HepG2 (cell line): ENCODE measurements at regions not wholly inside any gene's neighbourhood (a gene's known extent, or its start where the extent isn't known, plus 50 kb on each side); places are given as distances from the start of the nearest gene placed in this dataset.

Experiments
- EP300 ChIP-seq, 3 experiments: sonication (generic) in 1 of 3; formaldehyde crosslinking in 1 of 3; IDR thresholded peaks; 2 replicates each; pipeline versions ENCODE4 v1.5.1 to v1.6.1; 2011 to 2020; ENCODE audit warnings: low read depth in 2 of 3, low read length in 2 of 3, borderline replicate concordance in 1 of 3, improper control_type of control experiment in 1 of 3, mild to moderate bottlenecking in 1 of 3, missing genetic modification reagents in 1 of 3, moderate library complexity in 1 of 3
- MEIS2 ChIP-seq: sonication (generic); formaldehyde crosslinking; IDR thresholded peaks from 2 replicates; pipeline ENCODE4 v1.9.0; 2021; ENCODE audit warnings: mild to moderate bottlenecking, missing genetic modification reagents
- RFX5 ChIP-seq: IDR thresholded peaks from 2 replicates; pipeline ENCODE4 v1.6.1; 2011; ENCODE audit warnings: low read depth, low read length, improper control_type of control experiment
- TIGD3 ChIP-seq: sonication (generic); formaldehyde crosslinking; IDR thresholded peaks from 2 replicates; pipeline ENCODE4 v1.5.1; 2020; ENCODE audit warnings: mild to moderate bottlenecking, missing genetic modification reagents, borderline replicate concordance
- TF ChIP-seq, protein P1 (sequence below): sonication (generic); formaldehyde crosslinking; IDR thresholded peaks from 2 replicates; pipeline ENCODE4 v1.4.0; 2020; ENCODE audit warnings: low read depth, missing genetic modification reagents

DNA sequence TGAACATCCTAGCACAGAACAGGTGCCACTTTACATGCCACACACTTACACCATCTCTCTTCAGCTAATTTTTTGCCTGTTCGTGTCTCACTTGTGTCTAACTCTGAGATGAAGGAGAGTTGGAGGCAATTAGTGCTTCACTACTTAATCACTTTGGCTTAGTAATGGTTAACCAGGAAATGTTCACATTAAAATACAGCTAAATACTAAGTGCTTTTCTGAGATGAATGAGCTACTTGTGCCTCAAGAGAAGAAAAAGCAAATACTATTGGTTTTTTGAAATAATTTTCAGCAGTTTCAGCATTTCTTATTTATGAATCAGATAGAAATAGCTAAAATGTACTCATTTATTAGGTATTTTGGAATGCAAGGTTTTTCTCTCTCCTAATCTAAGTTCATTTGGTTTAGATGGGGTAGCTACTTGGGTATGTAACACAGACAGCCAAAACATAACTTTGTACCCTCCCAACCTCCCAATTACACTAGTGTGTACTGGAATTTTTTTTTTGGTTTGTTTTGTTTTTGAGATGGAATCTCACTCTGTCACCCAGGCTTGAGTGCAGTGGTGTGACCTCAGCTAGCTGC lies 1474.1 kb upstream of the SEL1L start:
- no peak for TF ChIP-seq RFX5
- no peak for TF ChIP-seq MEIS2 (CRISPR knock-in tag)
- no peak for TF ChIP-seq EP300 (IDR thresholded peaks at IDR 0.05; ENCODE audit: low read depth in 2 of 2, low read length in 2 of 2)
- no peak for TF ChIP-seq EP300 (CRISPR knock-in tag; IDR thresholded peaks at IDR 0.05; ENCODE audit: borderline replicate concordance)
- TF ChIP-seq TIGD3 = no peak
- TF ChIP-seq, protein P1, sequence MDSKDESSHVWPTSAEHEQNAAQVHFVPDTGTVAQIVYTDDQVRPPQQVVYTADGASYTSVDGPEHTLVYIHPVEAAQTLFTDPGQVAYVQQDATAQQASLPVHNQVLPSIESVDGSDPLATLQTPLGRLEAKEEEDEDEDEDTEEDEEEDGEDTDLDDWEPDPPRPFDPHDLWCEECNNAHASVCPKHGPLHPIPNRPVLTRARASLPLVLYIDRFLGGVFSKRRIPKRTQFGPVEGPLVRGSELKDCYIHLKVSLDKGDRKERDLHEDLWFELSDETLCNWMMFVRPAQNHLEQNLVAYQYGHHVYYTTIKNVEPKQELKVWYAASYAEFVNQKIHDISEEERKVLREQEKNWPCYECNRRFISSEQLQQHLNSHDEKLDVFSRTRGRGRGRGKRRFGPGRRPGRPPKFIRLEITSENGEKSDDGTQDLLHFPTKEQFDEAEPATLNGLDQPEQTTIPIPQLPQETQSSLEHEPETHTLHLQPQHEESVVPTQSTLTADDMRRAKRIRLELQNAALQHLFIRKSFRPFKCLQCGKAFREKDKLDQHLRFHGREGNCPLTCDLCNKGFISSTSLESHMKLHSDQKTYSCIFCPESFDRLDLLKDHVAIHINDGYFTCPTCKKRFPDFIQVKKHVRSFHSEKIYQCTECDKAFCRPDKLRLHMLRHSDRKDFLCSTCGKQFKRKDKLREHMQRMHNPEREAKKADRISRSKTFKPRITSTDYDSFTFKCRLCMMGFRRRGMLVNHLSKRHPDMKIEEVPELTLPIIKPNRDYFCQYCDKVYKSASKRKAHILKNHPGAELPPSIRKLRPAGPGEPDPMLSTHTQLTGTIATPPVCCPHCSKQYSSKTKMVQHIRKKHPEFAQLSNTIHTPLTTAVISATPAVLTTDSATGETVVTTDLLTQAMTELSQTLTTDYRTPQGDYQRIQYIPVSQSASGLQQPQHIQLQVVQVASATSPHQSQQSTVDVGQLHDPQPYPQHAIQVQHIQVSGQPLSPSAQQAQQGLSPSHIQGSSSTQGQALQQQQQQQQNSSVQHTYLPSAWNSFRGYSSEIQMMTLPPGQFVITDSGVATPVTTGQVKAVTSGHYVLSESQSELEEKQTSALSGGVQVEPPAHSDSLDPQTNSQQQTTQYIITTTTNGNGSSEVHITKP (CRISPR knock-in tag) = no peak
